ENCODE measurements at regions not wholly inside any gene's neighbourhood (a gene's known extent, or its start where the extent isn't known, plus 50 kb on each side); places are given as distances from the start of the nearest gene placed in this dataset.

GRCh38 chr3:31275038-31275572 is 257.6 kb upstream of the STT3B start:
- Histone ChIP-seq H3K4me1 (peaks cover 13% of the 10 kb centered on the region), H3K4me3 (no peak overlapping the region), H3K27me3 (no peaks in the 10 kb centered on the region), H3K9me3 (no peaks in the 10 kb centered on the region), H3K36me3 (replicated peaks in 1 of 2; ENCODE audit: insufficient read depth in 1 of 2, low read depth in 2 of 2) (no peaks in the 10 kb centered on the region), H3K27ac (peak overlapping the region in 3 of 4 donors; percentile 54 to 65 (median 54))
- WGBS, 2 donors = 15 to 19% methylated on average over 3 of the region's 3 CpGs
- TF ChIP-seq CTCF (IDR thresholded peaks at IDR 0.05) (no peak), POLR2A (IDR thresholded peaks at IDR 0.05) (no peak)
- intact Hi-C loops (cut with DNase I) = no loop called here
- DNase-seq (peak; percentile 25 to 50 (median 31)), ATAC-seq (peak; percentile 77)

- H3K27me3 ChIP-seq = no peaks in the 10 kb centered on the region
- 50 to 59% methylated on average over 3 of the region's 3 CpGs for WGBS, 2 donors
- peak overlapping the region in 3 of 4 donors; percentile 8 to 65 (median 54) for H3K27ac ChIP-seq
- no peaks in the 10 kb centered on the region for H3K9me3 ChIP-seq
- ATAC-seq (peak; percentile 40), DNase-seq (no peak)
- H3K4me1 ChIP-seq = peaks cover 13% of the 10 kb centered on the region
- no peak overlapping the region for H3K4me3 ChIP-seq
- TF ChIP-seq CTCF (IDR thresholded peaks at IDR 0.05) (no peak), POLR2A (IDR thresholded peaks at IDR 0.05) (no peak)
- no peaks in the 10 kb centered on the region for H3K36me3 ChIP-seq (replicated peaks in 1 of 2; ENCODE audit: insufficient read depth in 1 of 2, low read depth in 2 of 2)
- intact Hi-C loops (cut with DNase I) = no loop called here
Measured at GRCh38 chr3:31275583-31275982, 257.1 kb upstream of the STT3B start.

- peak overlapping the region in 1 of 4 donors; percentile 9 for H3K27ac ChIP-seq
- ATAC-seq = peak; percentile 30
- intact Hi-C loops (cut with DNase I) = no loop called here
- peaks cover 13% of the 10 kb centered on the region for H3K4me1 ChIP-seq
- no peak overlapping the region for H3K4me3 ChIP-seq
- H3K36me3 ChIP-seq (replicated peaks in 1 of 2; ENCODE audit: insufficient read depth in 1 of 2, low read depth in 2 of 2) = no peaks in the 10 kb centered on the region
- no peaks in the 10 kb centered on the region for H3K9me3 ChIP-seq
- no peaks in the 10 kb centered on the region for H3K27me3 ChIP-seq
- peak in 1 of 4 donors; percentile 6 for DNase-seq
- no peak for TF ChIP-seq CTCF (IDR thresholded peaks at IDR 0.05)
- no peak for TF ChIP-seq POLR2A (IDR thresholded peaks at IDR 0.05)
- WGBS, 2 donors = 64 to 67% methylated on average over 2 of the region's 2 CpGs
Measured at GRCh38 chr3:31277582-31277981, 255.1 kb upstream of the STT3B start.

- Histone ChIP-seq H3K36me3 (replicated peaks in 1 of 2; ENCODE audit: insufficient read depth in 1 of 2, low read depth in 2 of 2) (no peaks in the 10 kb centered on the region), H3K27ac (no peak overlapping the region), H3K4me1 (peaks cover 13% of the 10 kb centered on the region), H3K4me3 (no peak overlapping the region), H3K9me3 (no peaks in the 10 kb centered on the region), H3K27me3 (no peaks in the 10 kb centered on the region)
- DNase-seq = no peak
- TF ChIP-seq CTCF (IDR thresholded peaks at IDR 0.05) = no peak
- no peak for TF ChIP-seq POLR2A (IDR thresholded peaks at IDR 0.05)
- no peak for ATAC-seq
- intact Hi-C loops (cut with DNase I) = no loop called here
- WGBS, 2 donors = 90 to 96% methylated on average over 2 to 5 of the region's 5 CpGs
Measured at GRCh38 chr3:31278532-31278931, 254.2 kb upstream of the STT3B start.

GRCh38 chr3:31284776-31285175 is 247.9 kb upstream of the STT3B start:
- no peak for TF ChIP-seq CTCF (IDR thresholded peaks at IDR 0.05)
- no peak for TF ChIP-seq POLR2A (IDR thresholded peaks at IDR 0.05)
- Histone ChIP-seq H3K27me3 (no peaks in the 10 kb centered on the region), H3K27ac (no peak overlapping the region), H3K9me3 (no peaks in the 10 kb centered on the region), H3K4me1 (no peaks in the 10 kb centered on the region), H3K4me3 (no peak overlapping the region), H3K36me3 (replicated peaks in 1 of 2; ENCODE audit: insufficient read depth in 1 of 2, low read depth in 2 of 2) (no peaks in the 10 kb centered on the region)
- intact Hi-C loops (cut with DNase I) = no loop called here
- WGBS, 2 donors = 47 to 58% methylated on average over 1 of the region's 1 CpG
- ATAC-seq (no peak), DNase-seq (no peak)

Data from body of pancreas (tissue), 4 donors.